ENCODE measurements at regions not wholly inside any gene's neighbourhood (a gene's known extent, or its start where the extent isn't known, plus 50 kb on each side); places are given as distances from the start of the nearest gene placed in this dataset.
A peak's percentile ranks its signal among the peaks of the same experiment; 100 is the strongest.

DNA sequence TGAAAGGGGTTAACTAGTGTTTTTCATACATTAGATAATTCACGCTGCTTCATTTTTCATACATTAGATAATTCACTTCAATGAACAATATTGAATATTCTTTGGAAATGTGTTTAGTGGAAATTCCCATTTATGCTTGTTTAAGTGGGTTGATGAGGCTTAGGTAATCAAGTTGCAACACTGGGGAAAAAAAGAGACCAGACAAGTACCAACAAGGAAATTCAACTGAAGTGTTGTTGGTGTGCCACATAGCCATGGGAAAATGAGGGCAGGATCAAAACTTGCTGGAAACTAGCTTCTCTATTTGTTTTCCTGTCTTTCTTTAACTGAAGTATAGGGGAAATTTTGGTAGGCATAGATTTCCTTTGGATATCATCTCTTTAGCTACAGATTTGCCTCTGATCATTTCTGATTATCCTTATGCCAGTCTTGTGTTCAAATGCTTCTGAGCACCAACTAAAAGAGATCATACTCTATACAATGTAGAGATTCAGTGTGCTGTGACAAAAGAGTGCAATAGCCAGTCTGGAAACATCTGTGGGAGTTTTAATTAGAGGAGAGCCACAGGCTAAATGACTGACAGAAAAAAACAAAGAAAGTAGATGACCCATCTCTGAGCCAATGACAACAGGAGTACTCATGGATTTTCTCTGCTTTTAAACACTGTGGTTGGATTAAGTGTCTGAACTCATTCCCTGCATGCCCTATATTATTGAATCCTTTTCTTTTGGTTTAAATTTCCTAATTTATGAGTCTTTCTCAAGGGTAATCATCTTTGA, 67.6 kb upstream of the CTSC start:
- no peak overlapping the region for H3K4me3 ChIP-seq
- no peak for DNase-seq
- H3K9me3 ChIP-seq: no peaks in the 10 kb centered on the region
- no peaks in the 10 kb centered on the region for H3K27me3 ChIP-seq
- H3K36me3 ChIP-seq: no peaks in the 10 kb centered on the region
- H3K4me1 ChIP-seq: peaks cover 0 to 7% (median 0%) of the 10 kb centered on the region in 4 donors
- TF ChIP-seq, protein P1, sequence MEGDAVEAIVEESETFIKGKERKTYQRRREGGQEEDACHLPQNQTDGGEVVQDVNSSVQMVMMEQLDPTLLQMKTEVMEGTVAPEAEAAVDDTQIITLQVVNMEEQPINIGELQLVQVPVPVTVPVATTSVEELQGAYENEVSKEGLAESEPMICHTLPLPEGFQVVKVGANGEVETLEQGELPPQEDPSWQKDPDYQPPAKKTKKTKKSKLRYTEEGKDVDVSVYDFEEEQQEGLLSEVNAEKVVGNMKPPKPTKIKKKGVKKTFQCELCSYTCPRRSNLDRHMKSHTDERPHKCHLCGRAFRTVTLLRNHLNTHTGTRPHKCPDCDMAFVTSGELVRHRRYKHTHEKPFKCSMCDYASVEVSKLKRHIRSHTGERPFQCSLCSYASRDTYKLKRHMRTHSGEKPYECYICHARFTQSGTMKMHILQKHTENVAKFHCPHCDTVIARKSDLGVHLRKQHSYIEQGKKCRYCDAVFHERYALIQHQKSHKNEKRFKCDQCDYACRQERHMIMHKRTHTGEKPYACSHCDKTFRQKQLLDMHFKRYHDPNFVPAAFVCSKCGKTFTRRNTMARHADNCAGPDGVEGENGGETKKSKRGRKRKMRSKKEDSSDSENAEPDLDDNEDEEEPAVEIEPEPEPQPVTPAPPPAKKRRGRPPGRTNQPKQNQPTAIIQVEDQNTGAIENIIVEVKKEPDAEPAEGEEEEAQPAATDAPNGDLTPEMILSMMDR (IDR thresholded peaks at IDR 0.05): no peak
- TF ChIP-seq POLR2A (IDR thresholded peaks at IDR 0.05): no peak
- peak overlapping the region in 1 of 4 donors; percentile 9 for H3K27ac ChIP-seq

- no peak overlapping the region for H3K4me3 ChIP-seq
- no peaks in the 10 kb centered on the region for H3K27me3 ChIP-seq
- peaks cover 0 to 7% (median 0%) of the 10 kb centered on the region in 4 donors for H3K4me1 ChIP-seq
- no peaks in the 10 kb centered on the region for H3K36me3 ChIP-seq
- H3K27ac ChIP-seq: peak overlapping the region in 1 of 4 donors; percentile 9
- no peak for TF ChIP-seq POLR2A (IDR thresholded peaks at IDR 0.05)
- TF ChIP-seq, protein P1 (IDR thresholded peaks at IDR 0.05): no peak
- no peaks in the 10 kb centered on the region for H3K9me3 ChIP-seq
- DNase-seq: no peak
Observed at GRCh38 chr11:88404391-88404790, 66.9 kb upstream of the CTSC start.

- no peak for DNase-seq
- Histone ChIP-seq H3K27me3 (no peaks in the 10 kb centered on the region), H3K9me3 (no peaks in the 10 kb centered on the region), H3K27ac (peak overlapping the region in 3 of 4 donors; percentile 7 to 28 (median 27)), H3K36me3 (no peaks in the 10 kb centered on the region), H3K4me1 (peaks cover 0 to 7% (median 0%) of the 10 kb centered on the region in 4 donors), H3K4me3 (no peak overlapping the region)
- TF ChIP-seq POLR2A (IDR thresholded peaks at IDR 0.05): no peak
- TF ChIP-seq, protein P1 (IDR thresholded peaks at IDR 0.05): no peak
Observed at GRCh38 chr11:88402784-88403183, 65.2 kb upstream of the CTSC start.

DNA sequence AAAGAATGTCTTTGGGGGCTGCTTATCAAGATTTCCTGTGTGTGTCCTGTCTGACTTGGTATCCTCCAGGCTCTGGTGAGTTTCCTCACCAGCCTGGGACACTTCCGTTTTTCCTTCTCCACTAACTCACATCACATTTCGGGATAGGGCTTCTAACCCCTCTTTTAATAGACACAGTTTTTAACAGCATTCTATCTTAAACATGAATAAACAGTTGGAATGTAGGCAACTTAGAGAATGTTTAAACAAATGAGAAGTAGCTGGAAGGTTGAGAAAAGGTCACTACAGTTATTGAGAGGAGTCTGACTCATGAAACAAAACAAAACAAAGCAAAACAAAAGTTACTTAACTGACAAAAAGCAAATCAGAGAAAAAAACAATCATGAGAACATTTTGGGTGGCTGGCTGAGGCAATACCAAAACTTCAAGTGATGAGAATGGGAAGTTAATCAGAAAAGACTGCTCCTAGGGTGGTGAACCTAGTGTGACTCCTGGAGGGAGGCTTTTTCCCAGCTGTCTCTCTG, 64.7 kb upstream of the CTSC start:
- TF ChIP-seq, protein P1 (IDR thresholded peaks at IDR 0.05): no peak
- H3K27ac ChIP-seq: peak overlapping the region in 1 of 4 donors; percentile 27
- no peak overlapping the region for H3K4me3 ChIP-seq
- no peaks in the 10 kb centered on the region for H3K27me3 ChIP-seq
- no peaks in the 10 kb centered on the region for H3K9me3 ChIP-seq
- H3K36me3 ChIP-seq: no peaks in the 10 kb centered on the region
- no peak for DNase-seq
- H3K4me1 ChIP-seq: peaks cover 0 to 7% (median 0%) of the 10 kb centered on the region in 4 donors

DNA sequence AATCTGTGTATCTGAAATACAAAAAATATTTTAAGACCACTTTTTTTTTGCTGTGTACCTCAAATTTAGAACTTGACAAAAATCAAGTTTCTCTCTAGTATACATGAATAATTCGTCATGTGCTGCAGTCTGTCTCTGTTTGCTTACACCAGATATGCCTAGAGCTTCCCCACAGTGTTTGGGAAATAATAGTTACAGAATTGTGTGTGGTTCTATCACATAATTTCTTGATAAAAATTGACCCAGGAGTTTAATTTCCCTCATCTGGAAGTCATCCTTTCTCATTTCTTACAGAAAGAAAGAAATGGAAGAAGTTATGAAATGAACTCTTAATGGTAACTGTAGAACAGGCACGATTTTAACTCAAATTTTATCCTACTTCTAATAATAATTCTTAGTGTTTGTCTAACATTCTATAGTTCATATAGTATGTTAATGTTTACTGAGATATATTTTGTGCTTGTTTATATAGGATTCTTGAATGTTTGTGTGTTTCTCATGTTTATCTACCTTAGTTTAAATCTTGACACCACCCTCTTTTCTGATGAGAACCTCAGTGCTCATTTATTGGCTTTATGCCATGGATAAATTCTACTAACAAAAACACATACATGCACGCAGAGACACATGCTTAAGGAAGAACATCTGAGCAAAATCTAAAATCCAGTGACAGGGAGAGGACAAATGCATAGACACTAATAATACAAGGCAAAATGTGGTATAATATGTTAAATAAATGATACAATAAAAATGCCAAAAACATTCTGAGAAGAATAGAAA, 61.4 kb upstream of the CTSC start:
- H3K27me3 ChIP-seq: no peaks in the 10 kb centered on the region
- no peak overlapping the region for H3K27ac ChIP-seq
- H3K9me3 ChIP-seq: no peaks in the 10 kb centered on the region
- no peak for DNase-seq
- peaks cover 0 to 7% (median 0%) of the 10 kb centered on the region in 4 donors for H3K4me1 ChIP-seq
- H3K4me3 ChIP-seq: no peak overlapping the region
- no peaks in the 10 kb centered on the region for H3K36me3 ChIP-seq
- no peak for TF ChIP-seq POLR2A (IDR thresholded peaks at IDR 0.05)
- TF ChIP-seq, protein P1 (IDR thresholded peaks at IDR 0.05): no peak
